Endodermal cell (in vitro differentiated cells): ENCODE measurements at regions not wholly inside any gene's neighbourhood (a gene's known extent, or its start where the extent isn't known, plus 50 kb on each side); places are given as distances from the start of the nearest gene placed in this dataset.
A peak's percentile ranks its signal among the peaks of the same experiment; 100 is the strongest.

Source experiments
- DNase-seq: peaks from one replicate; pipeline ENCODE4 v3.0.0-alpha.2; 2017
- H3K27ac ChIP-seq: 2 replicates; pipeline ENCODE4 v1.5.1; 2013; ENCODE audit warnings: mild to moderate bottlenecking, low read depth, low read length, moderate library complexity
- H3K27me3 ChIP-seq: 2 replicates; pipeline ENCODE4 v1.6.1; 2013; ENCODE audit warnings: mild to moderate bottlenecking, low read length, moderate library complexity; ENCODE audit not compliant: insufficient read depth, control insufficient read depth, poor library complexity, severe bottlenecking
- H3K36me3 ChIP-seq: 2 replicates; pipeline ENCODE4 v1.7.0; 2013; ENCODE audit warnings: mild to moderate bottlenecking, low read length, moderate library complexity; ENCODE audit not compliant: control insufficient read depth, insufficient read depth
- H3K4me1 ChIP-seq: one replicate; pipeline ENCODE4 v1.7.0; 2013; ENCODE audit warnings: low read length; ENCODE audit not compliant: control insufficient read depth, insufficient read depth
- H3K4me3 ChIP-seq: 2 replicates; pipeline ENCODE4 v1.5.1; 2013; ENCODE audit warnings: mild to moderate bottlenecking, low read length, moderate library complexity
- H3K9ac ChIP-seq: 2 replicates; pipeline ENCODE4 v1.6.1; 2013; ENCODE audit warnings: mild to moderate bottlenecking, low read length, moderate library complexity; ENCODE audit not compliant: poor library complexity, severe bottlenecking; ENCODE audit errors: extremely low read depth
- H3K9me3 ChIP-seq: 2 replicates; pipeline ENCODE4 v1.6.1; 2013; ENCODE audit warnings: mild to moderate bottlenecking, low read length, moderate library complexity; ENCODE audit not compliant: control insufficient read depth
- H3K27ac Mint-ChIP-seq: 2 replicates; pipeline ENCODE4 v1.8.0; 2020; ENCODE audit warnings: mixed read lengths
- H3K27me3 Mint-ChIP-seq: 2 replicates; pipeline ENCODE4 v1.8.0; 2021; ENCODE audit warnings: mild to moderate bottlenecking, mixed read lengths; ENCODE audit not compliant: insufficient read depth
- H3K36me3 Mint-ChIP-seq: 2 replicates; pipeline ENCODE4 v1.8.0; 2020; ENCODE audit warnings: low read depth, mixed read lengths
- H3K4me1 Mint-ChIP-seq: 2 replicates; pipeline ENCODE4 v1.8.0; 2020; ENCODE audit warnings: mixed read lengths
- H3K4me3 Mint-ChIP-seq: 2 replicates; pipeline ENCODE4 v1.8.0; 2020; ENCODE audit warnings: mild to moderate bottlenecking, moderate library complexity, mixed read lengths
- H3K9me3 Mint-ChIP-seq: 2 replicates; pipeline ENCODE4 v1.8.0; 2020; ENCODE audit warnings: mild to moderate bottlenecking, mixed read lengths
- WGBS, 2 experiments: methylation state at CpG; one replicate each; pipeline versions ENCODE4 v1.1.5 to v1.1.7; 2013; ENCODE audit warnings: missing lambda C conversion rate in 2 of 2, mixed read lengths in 1 of 2; ENCODE audit not compliant: insufficient coverage in 1 of 2, insufficient read length in 1 of 2; 5-methylcytosine and 5-hydroxymethylcytosine counted together
- TF ChIP-seq, protein P1 (sequence below): fragments of 200-600 bp; sonication (generic); conservative IDR thresholded peaks from 2 replicates; pipeline ENCODE4 v1.5.0; 2021; ENCODE audit warnings: antibody characterized with exemption, mild to moderate bottlenecking

DNA sequence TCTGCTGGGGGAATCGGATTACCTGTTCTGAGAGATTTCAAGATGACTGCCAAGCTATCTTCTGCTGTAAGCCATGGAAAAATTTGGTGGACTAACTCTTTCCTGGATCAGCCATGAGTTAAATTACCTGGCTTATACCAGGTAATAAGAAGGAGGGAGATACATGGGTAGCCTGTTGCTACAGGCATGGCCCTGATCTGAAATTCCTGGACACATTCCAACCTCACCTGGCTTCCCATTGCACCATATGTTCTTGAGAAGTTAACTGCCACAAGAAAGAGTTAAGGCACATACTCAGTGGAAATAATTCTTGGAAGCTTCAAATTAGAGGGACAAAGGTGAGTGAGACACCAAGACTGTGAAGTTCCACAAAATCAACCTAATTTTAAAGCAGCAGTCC lies 371.3 kb downstream of the ACTL7B start:
- Mint-ChIP-seq H3K9me3 (no peaks in the 10 kb centered on the region), H3K36me3 (no peaks in the 10 kb centered on the region), H3K4me3 (no peak overlapping the region), H3K27ac (no peak overlapping the region), H3K27me3 (no peaks in the 10 kb centered on the region), H3K4me1 (no peaks in the 10 kb centered on the region)
- Histone ChIP-seq H3K36me3 (no peaks in the 10 kb centered on the region), H3K9ac (no peak overlapping the region), H3K4me1 (no peaks in the 10 kb centered on the region), H3K9me3 (no peaks in the 10 kb centered on the region), H3K27me3 (no peaks in the 10 kb centered on the region), H3K27ac (no peak overlapping the region), H3K4me3 (no peak overlapping the region)
- no peak for DNase-seq
- TF ChIP-seq, protein P1, sequence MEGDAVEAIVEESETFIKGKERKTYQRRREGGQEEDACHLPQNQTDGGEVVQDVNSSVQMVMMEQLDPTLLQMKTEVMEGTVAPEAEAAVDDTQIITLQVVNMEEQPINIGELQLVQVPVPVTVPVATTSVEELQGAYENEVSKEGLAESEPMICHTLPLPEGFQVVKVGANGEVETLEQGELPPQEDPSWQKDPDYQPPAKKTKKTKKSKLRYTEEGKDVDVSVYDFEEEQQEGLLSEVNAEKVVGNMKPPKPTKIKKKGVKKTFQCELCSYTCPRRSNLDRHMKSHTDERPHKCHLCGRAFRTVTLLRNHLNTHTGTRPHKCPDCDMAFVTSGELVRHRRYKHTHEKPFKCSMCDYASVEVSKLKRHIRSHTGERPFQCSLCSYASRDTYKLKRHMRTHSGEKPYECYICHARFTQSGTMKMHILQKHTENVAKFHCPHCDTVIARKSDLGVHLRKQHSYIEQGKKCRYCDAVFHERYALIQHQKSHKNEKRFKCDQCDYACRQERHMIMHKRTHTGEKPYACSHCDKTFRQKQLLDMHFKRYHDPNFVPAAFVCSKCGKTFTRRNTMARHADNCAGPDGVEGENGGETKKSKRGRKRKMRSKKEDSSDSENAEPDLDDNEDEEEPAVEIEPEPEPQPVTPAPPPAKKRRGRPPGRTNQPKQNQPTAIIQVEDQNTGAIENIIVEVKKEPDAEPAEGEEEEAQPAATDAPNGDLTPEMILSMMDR, result no peak
- 93% methylated on average over 1 of the region's 1 CpG; no CpG with 5 or more reads in 1 of the 2 experiments for WGBS, 2 experiments

DNA sequence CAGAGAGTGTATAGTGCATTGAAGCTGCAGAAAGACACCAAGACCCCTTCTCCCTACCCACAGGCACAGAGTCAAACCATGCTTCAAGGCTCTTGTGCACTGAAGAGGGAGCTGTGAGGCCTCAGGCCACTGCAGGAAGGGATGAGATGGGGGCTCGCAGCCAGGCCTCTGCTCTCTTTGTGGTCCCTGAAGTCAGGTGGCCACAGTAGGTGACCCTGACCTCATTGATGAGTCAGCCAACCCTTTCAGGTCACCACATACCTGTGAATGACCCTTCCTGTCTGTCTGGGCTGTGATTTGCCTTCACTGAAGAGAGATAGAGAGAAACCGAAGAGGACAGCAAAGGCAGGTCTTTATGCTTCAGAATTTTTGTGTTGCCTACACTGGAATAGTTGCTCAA lies 372.1 kb downstream of the ACTL7B start:
- Histone ChIP-seq H3K36me3 (no peaks in the 10 kb centered on the region), H3K9ac (no peak overlapping the region), H3K4me3 (no peak overlapping the region), H3K27me3 (no peaks in the 10 kb centered on the region), H3K4me1 (no peaks in the 10 kb centered on the region), H3K27ac (no peak overlapping the region), H3K9me3 (no peaks in the 10 kb centered on the region)
- no peaks in the 10 kb centered on the region for H3K4me1 Mint-ChIP-seq
- no peaks in the 10 kb centered on the region for H3K36me3 Mint-ChIP-seq
- WGBS, 2 experiments, result 88 to 100% methylated on average over 1 to 2 of the region's 2 CpGs
- no peak overlapping the region for H3K27ac Mint-ChIP-seq
- no peaks in the 10 kb centered on the region for H3K9me3 Mint-ChIP-seq
- H3K27me3 Mint-ChIP-seq, result no peaks in the 10 kb centered on the region
- TF ChIP-seq, protein P1, result no peak
- DNase-seq, result peak; percentile 65
- no peak overlapping the region for H3K4me3 Mint-ChIP-seq

DNA sequence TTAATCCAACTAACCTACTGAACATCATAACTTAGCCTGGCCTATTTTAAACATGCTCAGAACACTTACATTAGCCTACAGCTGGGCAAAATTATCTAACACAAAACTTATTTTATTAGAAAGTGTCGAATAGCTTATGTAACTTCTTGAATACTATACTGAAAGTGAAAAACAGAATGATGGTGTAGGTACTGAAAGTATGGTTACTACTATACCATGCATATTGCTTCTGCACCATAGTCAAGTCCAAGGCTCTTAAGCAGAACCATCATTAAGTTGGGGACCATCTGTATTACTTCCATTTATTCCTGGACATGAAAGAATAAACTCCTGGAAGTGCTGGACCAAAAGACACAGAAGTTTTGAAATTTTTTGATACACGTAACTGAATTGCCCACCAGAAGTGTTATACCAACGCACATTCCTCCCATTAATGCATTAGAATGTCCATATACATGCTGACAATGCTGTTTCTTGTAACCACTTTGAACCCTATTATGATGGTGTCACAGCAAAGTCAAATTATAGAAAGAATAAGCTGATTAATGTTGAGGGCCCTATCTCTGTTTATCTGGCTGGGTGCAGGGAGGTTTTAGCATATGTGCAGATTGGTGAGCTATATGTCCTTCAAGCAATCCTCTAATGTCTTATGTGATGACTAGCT lies 375.7 kb downstream of the ACTL7B start:
- H3K4me1 ChIP-seq, result no peaks in the 10 kb centered on the region
- no peaks in the 10 kb centered on the region for H3K9me3 ChIP-seq
- no peak overlapping the region for H3K4me3 ChIP-seq
- no peaks in the 10 kb centered on the region for H3K27me3 ChIP-seq
- no peaks in the 10 kb centered on the region for H3K27me3 Mint-ChIP-seq
- no peak overlapping the region for H3K4me3 Mint-ChIP-seq
- no peak for DNase-seq
- H3K4me1 Mint-ChIP-seq, result no peaks in the 10 kb centered on the region
- H3K36me3 Mint-ChIP-seq, result no peaks in the 10 kb centered on the region
- no peak overlapping the region for H3K9ac ChIP-seq
- 90 to 100% methylated on average over 2 of the region's 3 CpGs for WGBS, 2 experiments
- no peaks in the 10 kb centered on the region for H3K36me3 ChIP-seq
- H3K27ac ChIP-seq, result no peak overlapping the region
- H3K27ac Mint-ChIP-seq, result no peak overlapping the region
- TF ChIP-seq, protein P1, result no peak
- H3K9me3 Mint-ChIP-seq, result no peaks in the 10 kb centered on the region
